ENCODE measurements at regions not wholly inside any gene's neighbourhood (a gene's known extent, or its start where the extent isn't known, plus 50 kb on each side); places are given as distances from the start of the nearest gene placed in this dataset.

DNA sequence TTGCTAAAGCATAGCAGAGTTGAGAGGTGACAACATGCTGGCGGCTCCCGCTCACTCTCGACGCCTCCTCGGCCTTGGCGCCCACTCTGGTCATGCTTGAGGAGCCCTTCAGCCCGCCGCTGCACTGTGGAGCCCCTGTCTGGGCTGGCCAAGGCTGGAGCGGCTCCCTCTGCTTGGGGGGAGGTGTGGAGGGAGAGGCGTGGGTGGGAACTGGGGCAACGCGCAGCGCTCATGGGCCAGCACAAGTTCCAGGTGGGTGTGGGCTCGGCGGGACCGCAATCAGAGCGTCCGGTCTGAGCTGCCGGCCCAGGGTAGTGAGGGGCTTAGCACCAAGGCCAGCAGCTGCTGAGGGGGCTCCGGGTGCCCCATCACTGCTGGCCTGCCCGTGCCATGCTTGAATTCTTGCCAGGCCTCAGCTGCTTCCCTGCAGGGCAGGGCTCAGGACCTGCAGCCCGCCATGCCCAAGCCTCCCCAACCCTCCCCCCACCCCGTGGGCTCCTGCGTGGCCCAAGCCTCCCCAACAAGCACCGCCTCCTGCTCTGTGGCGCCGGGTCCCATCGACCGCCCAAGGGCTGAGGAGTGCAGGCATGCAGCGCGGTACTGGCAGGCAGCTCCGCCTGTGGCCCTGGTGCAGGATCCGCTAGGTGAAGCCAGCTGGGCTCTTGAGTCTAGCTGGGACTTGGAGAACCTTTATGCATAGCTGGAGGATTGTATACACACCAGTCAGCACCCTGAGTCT lies 2052.8 kb upstream of the CELF4 start:
- 98% methylated on average over 13 of the region's 33 CpGs for WGBS
- Histone ChIP-seq H3K4me1 (no peaks in the 10 kb centered on the region), H3K27ac (no peak overlapping the region), H3K36me3 (no peaks in the 10 kb centered on the region), H3K27me3 (no peaks in the 10 kb centered on the region), H3K4me3 (no peak overlapping the region), H3K9me3 (no peaks in the 10 kb centered on the region)
- TF ChIP-seq, protein P1, sequence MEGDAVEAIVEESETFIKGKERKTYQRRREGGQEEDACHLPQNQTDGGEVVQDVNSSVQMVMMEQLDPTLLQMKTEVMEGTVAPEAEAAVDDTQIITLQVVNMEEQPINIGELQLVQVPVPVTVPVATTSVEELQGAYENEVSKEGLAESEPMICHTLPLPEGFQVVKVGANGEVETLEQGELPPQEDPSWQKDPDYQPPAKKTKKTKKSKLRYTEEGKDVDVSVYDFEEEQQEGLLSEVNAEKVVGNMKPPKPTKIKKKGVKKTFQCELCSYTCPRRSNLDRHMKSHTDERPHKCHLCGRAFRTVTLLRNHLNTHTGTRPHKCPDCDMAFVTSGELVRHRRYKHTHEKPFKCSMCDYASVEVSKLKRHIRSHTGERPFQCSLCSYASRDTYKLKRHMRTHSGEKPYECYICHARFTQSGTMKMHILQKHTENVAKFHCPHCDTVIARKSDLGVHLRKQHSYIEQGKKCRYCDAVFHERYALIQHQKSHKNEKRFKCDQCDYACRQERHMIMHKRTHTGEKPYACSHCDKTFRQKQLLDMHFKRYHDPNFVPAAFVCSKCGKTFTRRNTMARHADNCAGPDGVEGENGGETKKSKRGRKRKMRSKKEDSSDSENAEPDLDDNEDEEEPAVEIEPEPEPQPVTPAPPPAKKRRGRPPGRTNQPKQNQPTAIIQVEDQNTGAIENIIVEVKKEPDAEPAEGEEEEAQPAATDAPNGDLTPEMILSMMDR (IDR thresholded peaks at IDR 0.05) = no peak
- no peak for TF ChIP-seq EP300 (IDR thresholded peaks at IDR 0.05)
- no peak for TF ChIP-seq POLR2AphosphoS5 (IDR thresholded peaks at IDR 0.05)
- TF ChIP-seq POLR2A (IDR thresholded peaks at IDR 0.05) = no peak
- no peak for DNase-seq (ENCODE audit: low spot score in 2 of 2)

DNA sequence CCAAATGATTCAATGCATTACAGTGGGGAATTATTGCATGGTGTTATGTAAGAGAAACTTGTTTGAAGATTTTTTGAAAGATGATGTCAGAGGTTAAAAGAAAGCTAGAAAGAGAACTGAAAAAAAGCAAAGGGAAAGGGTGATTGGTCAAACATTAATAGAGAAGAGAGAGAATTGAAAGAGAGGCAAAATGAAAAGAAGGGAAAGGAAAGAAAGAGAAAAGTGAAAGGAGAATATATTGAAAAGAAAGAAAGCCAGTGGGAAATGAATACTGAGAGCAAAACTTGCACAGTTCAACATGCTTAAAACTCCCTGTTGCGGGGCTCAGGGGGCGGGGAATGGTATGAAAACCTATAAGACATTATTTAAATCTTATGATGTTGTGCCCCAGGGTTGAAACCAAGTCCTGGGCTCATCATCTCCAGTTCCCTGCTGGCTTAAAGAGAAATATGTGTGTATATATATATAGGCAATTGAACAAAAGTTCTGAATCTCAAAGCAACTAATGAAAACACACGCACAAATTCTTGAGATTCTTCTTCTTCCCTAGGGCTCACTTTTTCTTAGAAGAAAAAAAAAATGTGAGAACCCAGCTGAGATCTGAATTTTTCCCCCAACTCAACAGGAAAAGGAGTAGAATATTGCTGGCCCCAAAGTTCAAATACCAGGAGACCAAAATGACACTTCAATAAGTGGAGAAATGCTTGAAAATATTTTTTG lies 2045.9 kb upstream of the CELF4 start:
- TF ChIP-seq POLR2AphosphoS5 (IDR thresholded peaks at IDR 0.05) (no peak), EP300 (IDR thresholded peaks at IDR 0.05) (no peak), POLR2A (IDR thresholded peaks at IDR 0.05) (no peak)
- TF ChIP-seq, protein P1 (IDR thresholded peaks at IDR 0.05) = no peak
- Histone ChIP-seq H3K27ac (no peak overlapping the region), H3K4me1 (no peaks in the 10 kb centered on the region), H3K9me3 (no peaks in the 10 kb centered on the region), H3K27me3 (no peaks in the 10 kb centered on the region), H3K4me3 (no peak overlapping the region), H3K36me3 (no peaks in the 10 kb centered on the region)
- no peak for DNase-seq (ENCODE audit: low spot score in 2 of 2)
- 58% methylated on average over 3 of the region's 3 CpGs for WGBS

DNA sequence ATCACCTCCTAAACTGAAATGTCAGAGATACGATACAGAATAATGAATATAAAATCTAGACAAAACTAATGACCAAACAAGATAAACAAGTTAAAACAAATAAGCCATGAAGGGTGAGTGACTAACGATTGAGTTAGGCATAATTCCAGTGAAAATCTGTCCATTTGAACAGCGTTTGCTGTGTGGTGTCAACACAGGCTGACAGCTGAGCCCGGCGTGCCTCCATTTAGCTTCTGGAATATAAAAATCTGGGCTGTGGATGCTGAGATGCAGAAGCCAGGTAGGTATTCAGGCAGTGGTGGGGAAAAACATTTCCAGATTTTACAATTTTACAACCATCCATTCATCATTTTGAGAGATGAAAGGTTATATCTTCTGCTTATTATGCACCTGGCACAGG lies 2041.4 kb upstream of the CELF4 start:
- no peak overlapping the region for H3K4me3 ChIP-seq
- H3K4me1 ChIP-seq = no peaks in the 10 kb centered on the region
- no peaks in the 10 kb centered on the region for H3K27me3 ChIP-seq
- DNase-seq (ENCODE audit: low spot score in 2 of 2) = no peak
- TF ChIP-seq POLR2A (IDR thresholded peaks at IDR 0.05) (no peak), POLR2AphosphoS5 (IDR thresholded peaks at IDR 0.05) (no peak), EP300 (IDR thresholded peaks at IDR 0.05) (no peak)
- TF ChIP-seq, protein P1 (IDR thresholded peaks at IDR 0.05) = no peak
- no peaks in the 10 kb centered on the region for H3K36me3 ChIP-seq
- no peaks in the 10 kb centered on the region for H3K9me3 ChIP-seq
- H3K27ac ChIP-seq = no peak overlapping the region
- 69% methylated on average over 5 of the region's 5 CpGs for WGBS

DNA sequence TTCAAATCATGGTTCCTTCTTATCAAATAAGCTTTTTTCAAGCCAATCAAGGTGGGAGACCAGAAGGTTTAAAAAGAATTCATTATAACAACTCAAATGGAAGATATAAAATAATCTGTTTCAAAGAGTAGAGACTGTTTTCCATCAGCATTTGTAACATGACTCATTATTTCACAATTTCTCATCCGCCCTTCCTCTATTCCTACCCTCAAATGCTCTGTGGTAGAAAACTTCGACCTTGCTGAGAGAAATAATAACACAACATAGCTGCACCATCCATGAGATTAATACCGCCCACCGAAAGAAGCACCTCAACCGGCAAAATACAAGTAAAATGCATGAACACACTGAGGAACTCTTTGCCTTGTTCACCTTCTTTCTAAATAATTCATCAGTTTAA lies 2039.2 kb upstream of the CELF4 start:
- Histone ChIP-seq H3K36me3 (no peaks in the 10 kb centered on the region), H3K27me3 (no peaks in the 10 kb centered on the region), H3K9me3 (no peaks in the 10 kb centered on the region), H3K4me1 (no peaks in the 10 kb centered on the region), H3K27ac (no peak overlapping the region), H3K4me3 (no peak overlapping the region)
- 80% methylated on average over 5 of the region's 5 CpGs for WGBS
- TF ChIP-seq POLR2AphosphoS5 (IDR thresholded peaks at IDR 0.05) (no peak), POLR2A (IDR thresholded peaks at IDR 0.05) (no peak), EP300 (IDR thresholded peaks at IDR 0.05) (no peak)
- TF ChIP-seq, protein P1 (IDR thresholded peaks at IDR 0.05) = no peak
- no peak for DNase-seq (ENCODE audit: low spot score in 2 of 2)

DNA sequence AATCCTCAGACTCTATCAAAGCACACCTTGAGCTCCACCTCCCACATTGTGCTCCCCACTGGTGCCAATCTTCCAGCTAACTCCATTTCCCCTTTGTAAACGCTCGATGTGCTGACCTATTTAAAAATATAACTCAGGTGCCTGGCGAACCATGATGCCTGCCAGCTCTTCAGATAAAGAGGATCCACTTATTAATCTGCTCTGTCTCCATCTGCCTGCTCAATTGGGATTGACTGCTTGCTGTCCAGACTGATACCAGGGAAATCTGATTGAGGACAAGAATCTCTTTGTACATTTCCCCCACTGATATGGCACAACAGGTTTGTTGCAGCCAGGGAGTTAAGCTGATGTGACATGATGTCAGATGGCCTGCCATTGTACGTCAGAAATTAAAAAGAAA lies 2036.5 kb upstream of the CELF4 start:
- Histone ChIP-seq H3K27ac (no peak overlapping the region), H3K4me1 (no peaks in the 10 kb centered on the region), H3K36me3 (no peaks in the 10 kb centered on the region), H3K27me3 (no peaks in the 10 kb centered on the region), H3K4me3 (no peak overlapping the region), H3K9me3 (no peaks in the 10 kb centered on the region)
- 81% methylated on average over 4 of the region's 4 CpGs for WGBS
- DNase-seq (ENCODE audit: low spot score in 2 of 2) = no peak
- TF ChIP-seq, protein P1 (IDR thresholded peaks at IDR 0.05) = no peak
- TF ChIP-seq EP300 (IDR thresholded peaks at IDR 0.05) (no peak), POLR2AphosphoS5 (IDR thresholded peaks at IDR 0.05) (no peak), POLR2A (IDR thresholded peaks at IDR 0.05) (no peak)
